ENCODE measurements at regions not wholly inside any gene's neighbourhood (a gene's known extent, or its start where the extent isn't known, plus 50 kb on each side); places are given as distances from the start of the nearest gene placed in this dataset.

DNA sequence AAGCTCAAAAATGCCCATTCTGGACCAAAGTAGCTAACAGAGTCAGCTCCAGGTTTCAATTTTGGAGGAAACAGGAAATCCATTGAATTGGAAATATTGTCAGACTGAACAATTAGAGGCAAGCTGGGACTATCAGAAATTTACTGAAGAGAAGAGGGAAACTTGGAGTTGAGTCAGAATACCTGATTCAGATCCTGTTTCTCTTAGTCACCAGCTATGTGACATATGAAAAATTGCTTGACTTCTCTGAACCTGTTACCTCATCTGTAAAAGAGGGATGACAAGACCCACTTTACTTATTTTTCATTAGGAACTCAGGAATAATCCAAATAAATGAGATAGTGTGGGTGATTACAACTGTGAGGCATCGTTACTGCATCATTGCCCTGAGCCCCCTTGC lies 148.9 kb upstream of the CADM1 start:
- Histone ChIP-seq H3K36me3 (no peaks in the 10 kb centered on the region), H3K4me3 (no peak overlapping the region), H3K9me3 (no peaks in the 10 kb centered on the region), H3K4me1 (no peaks in the 10 kb centered on the region), H3K27me3 (no peaks in the 10 kb centered on the region), H3K27ac (no peak overlapping the region)
- TF ChIP-seq POLR2AphosphoS5 (IDR thresholded peaks at IDR 0.05): no peak
- no peak for TF ChIP-seq CTCF (IDR thresholded peaks at IDR 0.05)
- no peak for TF ChIP-seq POLR2A (IDR thresholded peaks at IDR 0.05)
- no peak for TF ChIP-seq EP300 (IDR thresholded peaks at IDR 0.05)
- WGBS, 2 donors: 77 to 85% methylated on average over 1 of the region's 1 CpG
- no peak for ATAC-seq (ENCODE audit: low FRiP score in 2 of 2)
- DNase-seq: no peak

DNA sequence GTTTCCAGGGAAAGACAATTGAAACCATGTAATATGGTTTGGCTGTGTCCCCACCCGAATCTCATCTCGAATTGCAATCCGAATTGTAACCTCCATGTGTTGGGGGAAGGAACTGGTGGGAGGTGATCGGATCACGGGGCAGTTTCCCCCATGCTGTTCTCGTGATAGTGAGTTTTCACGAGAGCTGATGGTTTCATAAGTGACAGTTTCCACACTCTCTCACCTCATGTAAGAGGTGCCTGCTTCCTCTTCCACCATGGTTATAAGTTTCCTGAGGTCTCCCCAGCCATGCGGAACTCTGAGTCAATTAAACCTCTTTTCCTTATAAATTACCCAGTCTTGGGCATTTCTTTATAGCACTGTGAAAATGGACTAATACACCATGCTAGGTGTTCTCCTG lies 148.3 kb upstream of the CADM1 start:
- ATAC-seq (ENCODE audit: low FRiP score in 2 of 2) (no peak), DNase-seq (no peak)
- Histone ChIP-seq H3K27me3 (no peaks in the 10 kb centered on the region), H3K36me3 (no peaks in the 10 kb centered on the region), H3K4me1 (no peaks in the 10 kb centered on the region), H3K9me3 (no peaks in the 10 kb centered on the region), H3K27ac (no peak overlapping the region), H3K4me3 (no peak overlapping the region)
- no peak for TF ChIP-seq POLR2A (IDR thresholded peaks at IDR 0.05)
- TF ChIP-seq CTCF (IDR thresholded peaks at IDR 0.05): no peak
- TF ChIP-seq EP300 (IDR thresholded peaks at IDR 0.05): no peak
- TF ChIP-seq POLR2AphosphoS5 (IDR thresholded peaks at IDR 0.05): no peak
- 66 to 75% methylated on average over 7 to 8 of the region's 8 CpGs for WGBS, 2 donors

GRCh38 chr11:115652094-115652493 lies 147.9 kb upstream of the CADM1 start:
- no peaks in the 10 kb centered on the region for H3K27me3 ChIP-seq

GRCh38 chr11:115649461-115649860 lies 145.2 kb upstream of the CADM1 start:
- DNase-seq (no peak), ATAC-seq (ENCODE audit: low FRiP score in 2 of 2) (no peak)
- no peak overlapping the region for H3K27ac ChIP-seq
- H3K9me3 ChIP-seq: no peaks in the 10 kb centered on the region
- H3K27me3 ChIP-seq: no peaks in the 10 kb centered on the region
- H3K4me1 ChIP-seq: no peaks in the 10 kb centered on the region
- H3K4me3 ChIP-seq: no peak overlapping the region
- no peak for TF ChIP-seq CTCF (IDR thresholded peaks at IDR 0.05)
- no peaks in the 10 kb centered on the region for H3K36me3 ChIP-seq
- WGBS, 2 donors: 80 to 90% methylated on average over 5 of the region's 5 CpGs

More at GRCh38 chr11:115652094-115652493, 147.9 kb upstream of the CADM1 start:
- TF ChIP-seq POLR2AphosphoS5 (IDR thresholded peaks at IDR 0.05) (no peak), CTCF (IDR thresholded peaks at IDR 0.05) (no peak), POLR2A (IDR thresholded peaks at IDR 0.05) (no peak), EP300 (IDR thresholded peaks at IDR 0.05) (no peak)
- Histone ChIP-seq H3K4me1 (no peaks in the 10 kb centered on the region), H3K36me3 (no peaks in the 10 kb centered on the region), H3K27ac (no peak overlapping the region), H3K4me3 (no peak overlapping the region), H3K9me3 (no peaks in the 10 kb centered on the region)
- WGBS, 2 donors: 33 to 44% methylated on average over 1 of the region's 1 CpG
- peak in 1 of 2 donors; percentile 32 for ATAC-seq (ENCODE audit: low FRiP score in 2 of 2)
- no peak for DNase-seq

DNA sequence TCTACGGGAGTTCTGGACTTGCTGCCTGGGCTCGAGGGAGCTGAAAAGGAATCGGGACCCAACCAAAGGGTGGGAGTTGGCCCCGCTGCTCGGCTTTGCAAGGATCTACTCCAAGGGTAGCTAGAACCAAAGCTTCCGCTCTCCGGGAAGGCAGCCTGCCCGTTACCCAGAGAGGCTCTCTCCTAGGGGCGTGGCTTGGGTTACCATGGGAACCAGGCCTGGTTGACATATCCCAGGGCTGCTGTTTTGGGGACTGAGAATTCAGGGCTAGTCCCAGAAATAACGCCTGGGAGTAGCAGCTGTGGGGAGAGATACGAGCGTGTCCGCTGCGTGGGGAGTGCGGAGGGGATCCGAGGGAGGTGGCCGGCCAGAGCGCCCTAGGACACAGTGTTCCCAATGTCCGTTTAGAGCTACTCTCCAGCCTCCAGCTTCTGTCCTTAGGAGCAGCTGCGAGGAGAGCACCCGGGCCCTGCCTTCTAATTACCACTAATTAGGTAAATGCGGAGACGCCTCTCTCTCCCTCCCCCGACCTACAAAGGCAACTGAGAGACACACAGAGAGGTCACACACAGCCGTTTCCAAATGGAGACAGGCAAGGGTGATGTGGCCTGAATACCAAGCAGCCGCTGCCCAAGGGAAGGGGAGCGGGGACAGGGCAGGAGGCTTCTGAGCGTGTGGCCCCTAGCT lies 141.6 kb upstream of the CADM1 start:
- Histone ChIP-seq H3K4me3 (no peak overlapping the region), H3K9me3 (no peaks in the 10 kb centered on the region), H3K36me3 (no peaks in the 10 kb centered on the region), H3K27me3 (no peaks in the 10 kb centered on the region), H3K27ac (no peak overlapping the region), H3K4me1 (no peaks in the 10 kb centered on the region)
- ATAC-seq (ENCODE audit: low FRiP score in 2 of 2) (no peak), DNase-seq (no peak)
- 58 to 59% methylated on average over 27 to 28 of the region's 28 CpGs for WGBS, 2 donors
- no peak for TF ChIP-seq CTCF (IDR thresholded peaks at IDR 0.05)
- no peak for TF ChIP-seq POLR2A (IDR thresholded peaks at IDR 0.05)
- TF ChIP-seq POLR2AphosphoS5 (IDR thresholded peaks at IDR 0.05): no peak
- TF ChIP-seq EP300 (IDR thresholded peaks at IDR 0.05): no peak
